GM21515 (cell line): ENCODE measurements at regions not wholly inside any gene's neighbourhood (a gene's known extent, or its start where the extent isn't known, plus 50 kb on each side); places are given as distances from the start of the nearest gene placed in this dataset.
"Not testable (repeated sequence)": the region's sequence is repeated elsewhere in the genome, so short reads cannot be mapped to it uniquely, and the experiment has no call there.

Source experiments
- ATAC-seq: cut with Tn5 transposase; IDR thresholded peaks from one replicate; pipeline ENCODE4 v1.9.1; 2021; ENCODE audit not compliant: unreplicated experiment

GRCh38 chr10:33715303-33715975, 381.0 kb upstream of the NRP1 start:
- no peak for ATAC-seq

GRCh38 chr10:33712825-33713224, 378.4 kb upstream of the NRP1 start:
- ATAC-seq: no peak

DNA sequence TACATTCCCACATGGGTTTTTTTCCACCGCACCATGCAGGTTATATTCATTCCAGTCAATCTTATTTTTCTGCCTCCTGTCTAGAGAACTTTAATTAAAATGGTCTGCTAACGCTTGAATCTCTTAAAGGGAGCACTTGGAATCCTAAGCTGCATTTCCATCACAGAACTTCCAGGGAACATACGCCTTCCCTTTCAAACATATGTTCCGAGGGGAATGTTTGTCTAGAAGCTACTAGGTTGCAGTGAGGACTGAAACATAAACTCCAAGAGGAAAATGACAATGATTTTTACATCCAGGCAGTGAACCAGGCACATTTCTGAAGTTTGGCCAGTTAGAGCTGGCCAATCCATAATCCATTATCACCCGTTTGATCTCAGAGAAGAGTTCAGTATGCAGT, 375.5 kb upstream of the NRP1 start:
- ATAC-seq: no peak

GRCh38 chr10:33709008-33709753, 374.7 kb upstream of the NRP1 start:
- ATAC-seq: no peak

GRCh38 chr10:33708561-33708960, 374.1 kb upstream of the NRP1 start:
- no peak for ATAC-seq

DNA sequence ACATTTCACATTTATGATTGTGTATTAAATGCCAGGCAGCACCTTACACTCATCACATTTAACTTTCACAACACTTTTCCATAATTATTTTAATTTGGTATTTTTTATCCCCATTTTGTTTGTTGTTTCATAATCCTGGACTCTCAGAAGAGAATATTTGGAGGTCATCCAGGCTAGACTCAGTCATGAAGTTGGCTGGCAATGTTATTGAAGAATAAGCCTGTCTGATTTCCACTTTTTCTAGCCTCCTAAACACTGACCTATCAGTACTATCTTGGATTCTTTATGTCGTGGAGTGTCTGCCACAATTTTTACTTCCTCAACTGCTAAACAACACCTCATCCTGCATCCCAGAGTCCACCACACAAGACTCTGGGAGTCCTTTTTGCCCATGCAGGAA, 372.3 kb upstream of the NRP1 start:
- ATAC-seq: no peak

DNA sequence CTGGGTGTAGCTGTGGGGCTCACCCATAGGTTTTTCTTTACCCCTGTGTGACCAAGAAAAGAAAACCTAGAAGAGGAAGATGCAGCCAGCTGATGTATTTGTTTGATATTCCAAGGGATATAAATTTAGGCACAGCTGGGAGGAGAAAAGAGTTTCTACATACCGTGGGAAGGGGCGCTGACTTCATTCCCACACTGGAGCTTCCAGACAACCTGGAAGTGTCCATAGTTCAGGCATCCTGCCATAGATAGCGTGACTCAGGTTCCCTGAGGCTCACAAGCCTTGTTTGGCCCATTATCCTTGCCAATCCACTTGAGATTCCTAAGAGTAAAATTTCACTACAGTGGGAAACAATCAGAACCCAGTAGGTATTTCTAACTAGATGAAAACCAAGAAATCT, 371.7 kb upstream of the NRP1 start:
- no peak for ATAC-seq

DNA sequence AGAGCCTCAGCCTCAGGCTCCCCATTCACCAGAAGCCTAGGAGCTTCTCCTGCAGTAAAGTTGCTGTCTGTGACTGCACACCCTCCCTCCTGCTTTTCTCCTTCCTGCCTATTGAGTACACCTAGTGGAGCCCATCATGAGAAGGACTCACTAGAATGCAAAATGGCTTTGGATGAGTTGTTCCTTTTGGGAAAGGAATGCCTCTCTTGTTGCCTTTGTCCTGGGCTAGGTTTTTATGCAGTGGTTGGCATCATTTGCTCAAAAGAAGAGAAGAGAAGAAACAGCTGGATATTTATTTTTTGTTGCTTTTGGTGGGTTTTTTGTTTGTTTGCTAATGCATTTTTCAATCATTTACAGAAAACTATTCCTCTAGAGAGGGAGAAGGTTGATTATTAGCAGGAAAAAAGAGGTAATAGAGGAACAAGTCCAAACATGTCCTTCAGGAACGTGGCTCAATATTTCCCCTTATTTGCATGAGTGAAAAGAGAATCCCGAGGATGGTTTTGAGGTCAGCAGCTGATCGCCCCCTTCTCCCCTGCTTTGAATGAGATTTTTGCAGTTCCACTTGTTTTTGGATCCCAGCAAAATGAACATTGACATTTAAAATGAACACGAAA, 369.9 kb upstream of the NRP1 start:
- no peak for ATAC-seq

GRCh38 chr10:33703501-33704213, 369.2 kb upstream of the NRP1 start:
- no peak for ATAC-seq

GRCh38 chr10:33698033-33698432, 363.6 kb upstream of the NRP1 start:
- ATAC-seq: no peak

DNA sequence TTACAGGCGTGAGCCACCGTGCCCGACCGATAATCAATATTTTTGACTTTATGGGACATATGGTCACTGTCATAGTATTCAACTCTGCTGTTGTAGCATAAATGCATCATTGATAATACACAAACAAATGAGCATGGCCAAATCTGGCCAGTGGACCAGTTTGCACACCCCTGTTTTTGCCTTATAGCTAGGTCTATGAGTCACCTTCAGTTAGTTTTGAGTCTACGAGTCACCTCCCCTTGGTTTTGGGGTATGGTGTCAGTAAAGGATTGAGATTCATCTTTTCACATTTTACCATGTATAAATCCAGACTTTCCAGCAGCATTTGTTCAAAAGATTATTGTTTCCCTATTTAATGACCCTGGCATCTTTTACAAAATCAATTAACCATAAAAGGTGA, 362.5 kb upstream of the NRP1 start:
- no peak for ATAC-seq

DNA sequence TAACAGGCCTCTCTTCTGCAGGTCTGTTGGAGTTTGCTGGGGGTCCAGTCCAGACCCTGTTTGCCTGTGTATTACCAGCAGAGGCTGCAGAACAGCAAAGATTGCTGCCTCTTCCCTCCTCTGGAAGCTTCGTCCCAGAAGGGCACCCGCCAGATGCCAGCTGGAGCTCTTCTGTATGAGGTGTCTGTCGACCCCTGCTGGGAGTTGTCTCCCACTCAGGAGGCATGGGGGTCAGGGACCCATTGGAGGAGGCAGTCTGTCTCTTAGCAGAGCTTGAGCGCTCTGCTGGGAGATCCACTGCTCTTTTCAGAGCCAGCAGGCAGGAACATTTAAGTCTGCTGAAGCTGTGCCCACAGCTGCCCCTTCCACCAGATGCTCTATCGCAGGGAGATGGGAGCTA, 361.1 kb upstream of the NRP1 start:
- no peak for ATAC-seq

DNA sequence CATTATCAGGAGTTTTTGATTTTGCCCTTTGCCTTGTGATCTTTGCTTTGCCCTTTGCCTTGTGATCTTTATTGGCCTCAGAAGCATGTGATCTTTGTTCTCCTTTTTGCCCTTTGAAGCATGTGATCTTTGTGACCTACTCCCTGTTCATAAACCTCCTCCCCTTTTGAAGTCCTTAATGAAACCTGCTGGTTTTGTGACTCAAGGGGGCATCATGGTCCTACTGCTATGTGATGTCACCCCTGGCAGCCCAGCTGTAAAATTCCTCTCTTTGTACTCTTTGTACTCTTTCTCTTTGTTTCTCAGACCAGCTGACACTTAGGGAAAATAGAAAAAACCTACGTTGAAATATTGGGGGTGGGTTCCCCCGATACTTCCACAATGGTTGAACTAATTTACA, 356.1 kb upstream of the NRP1 start:
- ATAC-seq: not testable (repeated sequence)

DNA sequence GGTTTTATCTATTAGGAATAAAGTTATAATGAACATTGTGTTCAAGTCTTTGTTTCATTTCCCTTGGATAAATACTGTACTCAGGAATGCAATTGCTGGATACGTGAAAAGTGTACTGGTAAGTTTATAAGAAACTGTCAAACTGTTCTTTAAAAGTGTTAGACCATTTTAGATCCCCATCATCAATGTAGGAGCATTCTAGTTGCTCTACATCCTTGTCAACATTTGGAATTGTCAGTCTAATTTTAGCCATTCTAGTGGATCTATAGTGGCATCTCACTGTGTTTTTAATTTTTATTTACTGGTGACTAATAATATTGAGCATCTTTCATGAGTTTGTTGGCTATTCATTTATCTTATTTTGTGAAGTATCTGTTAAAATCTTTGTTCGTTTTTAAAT, 354.0 kb upstream of the NRP1 start:
- ATAC-seq: no peak

GRCh38 chr10:33684211-33684611, 349.7 kb upstream of the NRP1 start:
- no peak for ATAC-seq

DNA sequence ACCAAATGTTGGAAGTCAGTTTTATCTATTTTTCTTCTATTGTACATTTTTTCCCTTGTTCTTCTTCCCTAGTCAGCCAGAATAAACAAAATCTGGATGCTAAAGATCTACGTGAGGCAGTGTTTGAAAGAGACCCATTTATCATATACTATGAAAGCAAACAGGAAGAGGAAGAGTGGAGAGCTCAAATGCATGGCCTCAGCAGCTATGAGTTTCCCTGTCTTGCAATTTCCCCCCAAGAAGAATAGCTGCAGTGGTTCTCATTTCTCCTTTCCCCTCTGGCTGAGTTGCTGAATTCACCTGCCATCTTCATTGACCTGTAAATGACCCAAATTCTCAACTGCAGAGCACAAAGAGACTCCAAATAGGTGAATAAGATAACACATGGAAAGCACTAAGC, 347.1 kb upstream of the NRP1 start:
- ATAC-seq: no peak

- no peak for ATAC-seq
Measured at GRCh38 chr10:33680036-33680435, 345.6 kb upstream of the NRP1 start.

DNA sequence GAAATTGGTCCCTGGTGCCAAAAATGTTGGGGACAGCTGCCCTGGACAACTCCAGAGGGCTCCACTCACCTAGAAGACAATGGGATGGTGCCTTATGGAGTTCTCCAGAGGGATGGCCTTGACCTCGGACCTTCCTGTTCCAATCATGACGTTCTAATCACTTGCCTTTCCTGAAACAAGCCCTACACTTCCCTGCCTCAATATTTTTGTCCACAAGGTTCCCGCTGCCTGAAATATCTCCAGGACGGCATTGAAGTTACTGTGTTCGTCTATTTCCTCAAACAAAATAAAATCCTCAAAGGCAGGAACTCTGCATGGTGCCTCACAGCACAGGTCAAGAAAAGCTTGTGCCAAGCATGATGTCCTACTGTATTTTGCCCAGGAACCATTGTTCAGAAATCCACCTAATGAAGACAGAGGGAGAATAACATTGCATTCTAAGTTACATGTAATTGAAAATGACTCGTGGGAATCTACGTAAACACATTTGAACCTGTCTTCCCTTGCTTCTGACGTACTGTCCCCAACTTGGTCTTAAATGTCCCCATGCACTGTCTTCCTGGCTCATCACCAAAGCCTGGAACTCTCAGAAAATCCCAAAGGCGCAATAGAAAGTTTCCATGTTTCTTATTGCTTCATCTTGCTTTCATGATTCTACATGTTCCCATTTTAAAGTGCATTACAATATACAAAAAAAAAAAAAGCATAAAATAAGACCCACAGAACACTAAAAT, 342.3 kb upstream of the NRP1 start:
- no peak for ATAC-seq

DNA sequence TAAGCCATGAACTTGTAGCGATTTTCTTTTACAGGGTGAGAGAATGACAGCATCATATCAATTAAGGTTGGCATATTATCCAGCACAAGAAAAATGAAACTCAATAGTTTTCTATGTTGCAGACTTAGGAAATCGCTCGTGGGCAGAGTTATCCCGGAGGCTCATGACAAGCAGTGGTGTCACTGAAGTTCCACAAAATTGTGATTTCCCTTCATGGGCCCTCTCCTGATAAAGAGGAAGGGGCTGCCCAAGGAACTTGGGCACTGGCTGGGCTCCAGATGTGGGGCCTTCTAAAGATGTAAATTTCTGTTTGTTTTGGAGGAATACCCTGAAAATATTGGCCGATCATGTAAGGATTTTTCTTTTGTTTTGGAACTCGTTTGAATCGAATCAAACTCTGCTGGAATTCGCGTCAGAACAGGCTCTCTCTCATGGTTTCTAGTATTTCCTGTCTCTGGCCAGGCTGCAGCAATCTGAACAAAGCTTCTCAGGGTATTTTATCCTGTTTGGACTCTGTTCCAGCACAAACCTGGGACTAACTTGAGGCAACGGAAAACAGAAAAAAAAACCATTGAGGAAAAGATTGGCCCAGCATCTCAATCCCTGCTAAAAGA, 340.6 kb upstream of the NRP1 start:
- ATAC-seq: no peak

DNA sequence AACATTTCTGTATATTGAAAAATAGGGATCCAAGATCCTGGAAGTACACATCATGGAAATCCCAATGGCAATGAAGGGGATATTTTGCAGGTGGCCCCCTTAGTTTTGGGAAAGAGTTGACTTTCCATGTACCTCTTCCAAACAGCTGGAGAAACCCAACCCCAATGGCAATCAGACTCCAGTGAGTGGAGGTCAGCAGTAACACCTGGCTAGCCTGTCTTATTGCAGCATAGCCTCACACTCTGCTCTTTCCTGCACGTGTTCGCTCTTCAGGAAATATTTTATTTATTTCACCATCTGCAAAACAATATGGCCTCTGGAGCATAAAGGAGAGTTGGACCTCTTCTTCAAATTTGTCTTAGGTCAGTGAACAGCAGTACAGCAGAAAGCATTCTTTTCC, 340.0 kb upstream of the NRP1 start:
- ATAC-seq: no peak
